ENCODE measurements at regions not wholly inside any gene's neighbourhood (a gene's known extent, or its start where the extent isn't known, plus 50 kb on each side); places are given as distances from the start of the nearest gene placed in this dataset.

DNA sequence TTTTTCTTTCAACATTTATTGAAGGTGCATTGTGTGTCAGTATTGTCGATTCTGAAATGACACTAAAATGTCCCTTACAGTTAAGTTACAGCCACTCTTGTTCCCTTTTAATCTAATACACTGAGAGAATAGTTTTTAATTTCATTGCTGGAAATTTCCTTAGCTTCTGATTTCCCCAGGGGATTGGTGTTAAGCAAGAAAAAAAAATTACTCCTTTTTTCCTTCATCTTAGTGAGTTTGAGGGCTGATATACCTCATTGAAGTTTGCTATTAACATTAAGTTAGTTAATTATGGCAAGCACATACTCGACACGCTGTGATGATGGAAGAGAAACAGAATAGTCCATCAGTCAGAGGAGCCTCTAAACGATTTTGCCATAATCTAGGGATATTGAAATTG lies 57.0 kb upstream of the EXOC4 start:
- H3K36me3 Mint-ChIP-seq (ENCODE audit: low read depth, unreplicated experiment): no peaks in the 10 kb centered on the region
- Histone ChIP-seq H4K20me1 (ENCODE audit: insufficient read depth, low read length) (no peaks in the 10 kb centered on the region), H3K36me3 (ENCODE audit: insufficient read depth, low read length) (no peaks in the 10 kb centered on the region), H3K9me3 (ENCODE audit: insufficient read depth, low read depth, low read length) (no peaks in the 10 kb centered on the region), H3K27ac (ENCODE audit: low read depth, low read length) (no peak overlapping the region), H3K4me3 (ENCODE audit: insufficient read depth, low read depth, low read length) (no peak overlapping the region), H3K4me2 (ENCODE audit: low read length) (no peak overlapping the region), H3K4me1 (ENCODE audit: insufficient read depth, low read length) (no peaks in the 10 kb centered on the region), H3K27me3 (ENCODE audit: insufficient read depth, low read length) (no peaks in the 10 kb centered on the region), H3K9ac (ENCODE audit: low read length) (no peak overlapping the region), H3K79me2 (ENCODE audit: insufficient read depth, low read length) (no peaks in the 10 kb centered on the region), H2AFZ (ENCODE audit: low read depth, low read length) (no peak overlapping the region)
- H3K9me3 Mint-ChIP-seq (ENCODE audit: unreplicated experiment): no peaks in the 10 kb centered on the region
- H3K4me1 Mint-ChIP-seq (ENCODE audit: low read depth, unreplicated experiment): no peaks in the 10 kb centered on the region
- FAIRE-seq (no peak), DNase-seq (ENCODE audit: low read depth) (no peak)
- H3K4me3 Mint-ChIP-seq (ENCODE audit: unreplicated experiment): no peak overlapping the region
- no peak for TF ChIP-seq EZH2 (IDR thresholded peaks at IDR 0.05; ENCODE audit: insufficient read depth, low read length)
- TF ChIP-seq, protein P1, sequence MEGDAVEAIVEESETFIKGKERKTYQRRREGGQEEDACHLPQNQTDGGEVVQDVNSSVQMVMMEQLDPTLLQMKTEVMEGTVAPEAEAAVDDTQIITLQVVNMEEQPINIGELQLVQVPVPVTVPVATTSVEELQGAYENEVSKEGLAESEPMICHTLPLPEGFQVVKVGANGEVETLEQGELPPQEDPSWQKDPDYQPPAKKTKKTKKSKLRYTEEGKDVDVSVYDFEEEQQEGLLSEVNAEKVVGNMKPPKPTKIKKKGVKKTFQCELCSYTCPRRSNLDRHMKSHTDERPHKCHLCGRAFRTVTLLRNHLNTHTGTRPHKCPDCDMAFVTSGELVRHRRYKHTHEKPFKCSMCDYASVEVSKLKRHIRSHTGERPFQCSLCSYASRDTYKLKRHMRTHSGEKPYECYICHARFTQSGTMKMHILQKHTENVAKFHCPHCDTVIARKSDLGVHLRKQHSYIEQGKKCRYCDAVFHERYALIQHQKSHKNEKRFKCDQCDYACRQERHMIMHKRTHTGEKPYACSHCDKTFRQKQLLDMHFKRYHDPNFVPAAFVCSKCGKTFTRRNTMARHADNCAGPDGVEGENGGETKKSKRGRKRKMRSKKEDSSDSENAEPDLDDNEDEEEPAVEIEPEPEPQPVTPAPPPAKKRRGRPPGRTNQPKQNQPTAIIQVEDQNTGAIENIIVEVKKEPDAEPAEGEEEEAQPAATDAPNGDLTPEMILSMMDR (IDR thresholded peaks at IDR 0.05; ENCODE audit: insufficient read depth, low read depth, low read length): no peak
- H3K27ac Mint-ChIP-seq (ENCODE audit: unreplicated experiment): no peak overlapping the region
- H3K27me3 Mint-ChIP-seq (ENCODE audit: low read depth, unreplicated experiment): peaks cover 17% of the 10 kb centered on the region

DNA sequence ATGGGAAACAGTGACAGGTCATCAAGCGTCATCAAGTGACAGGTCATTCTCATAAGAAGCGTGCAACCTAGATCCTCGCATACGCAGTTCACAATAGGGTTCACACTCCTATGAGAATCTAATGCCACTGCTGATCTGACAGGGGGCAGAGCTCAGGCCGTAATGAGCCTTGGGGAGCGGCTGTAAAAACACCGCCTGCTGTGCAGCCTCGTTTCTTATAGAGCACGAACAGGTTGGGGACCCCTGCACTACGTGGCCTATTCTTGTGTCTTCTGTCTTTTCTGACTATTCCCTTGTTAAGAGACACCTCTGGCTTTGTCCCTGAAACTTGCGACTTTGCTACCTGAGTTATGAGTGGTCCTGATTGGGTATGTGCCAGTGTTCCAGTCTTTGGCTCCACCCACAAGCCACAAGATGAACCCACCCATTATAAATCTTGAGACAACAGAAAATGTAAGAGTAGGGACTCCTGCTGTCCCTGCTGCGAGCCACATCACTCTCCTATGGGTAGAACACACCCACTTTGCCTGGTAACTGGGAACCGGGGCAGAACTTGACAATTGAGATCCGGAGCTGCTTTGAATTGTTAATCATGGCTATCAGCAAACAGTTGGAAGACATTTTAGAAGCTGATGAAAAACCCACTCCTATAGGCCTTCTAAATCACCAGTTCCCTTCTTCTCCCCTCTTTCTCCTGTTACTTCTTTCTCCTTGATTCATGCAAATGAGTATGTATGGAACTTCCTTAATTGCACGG lies 55.8 kb upstream of the EXOC4 start:
- no peak overlapping the region for H2AFZ ChIP-seq (ENCODE audit: low read depth, low read length)
- no peak overlapping the region for H3K27ac ChIP-seq (ENCODE audit: low read depth, low read length)
- H3K4me3 Mint-ChIP-seq (ENCODE audit: unreplicated experiment): no peak overlapping the region
- no peaks in the 10 kb centered on the region for H3K9me3 Mint-ChIP-seq (ENCODE audit: unreplicated experiment)
- H3K27ac Mint-ChIP-seq (ENCODE audit: unreplicated experiment): no peak overlapping the region
- no peaks in the 10 kb centered on the region for H3K4me1 ChIP-seq (ENCODE audit: insufficient read depth, low read length)
- H3K27me3 ChIP-seq (ENCODE audit: insufficient read depth, low read length): no peaks in the 10 kb centered on the region
- H3K36me3 Mint-ChIP-seq (ENCODE audit: low read depth, unreplicated experiment): no peaks in the 10 kb centered on the region
- no peaks in the 10 kb centered on the region for H3K79me2 ChIP-seq (ENCODE audit: insufficient read depth, low read length)
- H3K36me3 ChIP-seq (ENCODE audit: insufficient read depth, low read length): no peaks in the 10 kb centered on the region
- FAIRE-seq: no peak
- no peak for TF ChIP-seq EZH2 (IDR thresholded peaks at IDR 0.05; ENCODE audit: insufficient read depth, low read length)
- TF ChIP-seq, protein P1 (IDR thresholded peaks at IDR 0.05; ENCODE audit: insufficient read depth, low read depth, low read length): no peak
- no peaks in the 10 kb centered on the region for H3K4me1 Mint-ChIP-seq (ENCODE audit: low read depth, unreplicated experiment)
- H3K9ac ChIP-seq (ENCODE audit: low read length): no peak overlapping the region
- H3K27me3 Mint-ChIP-seq (ENCODE audit: low read depth, unreplicated experiment): peaks cover 12% of the 10 kb centered on the region
- no peak overlapping the region for H3K4me3 ChIP-seq (ENCODE audit: insufficient read depth, low read depth, low read length)
- no peaks in the 10 kb centered on the region for H3K9me3 ChIP-seq (ENCODE audit: insufficient read depth, low read depth, low read length)
- H4K20me1 ChIP-seq (ENCODE audit: insufficient read depth, low read length): no peaks in the 10 kb centered on the region
- DNase-seq (ENCODE audit: low read depth): no peak
- H3K4me2 ChIP-seq (ENCODE audit: low read length): no peak overlapping the region

DNA sequence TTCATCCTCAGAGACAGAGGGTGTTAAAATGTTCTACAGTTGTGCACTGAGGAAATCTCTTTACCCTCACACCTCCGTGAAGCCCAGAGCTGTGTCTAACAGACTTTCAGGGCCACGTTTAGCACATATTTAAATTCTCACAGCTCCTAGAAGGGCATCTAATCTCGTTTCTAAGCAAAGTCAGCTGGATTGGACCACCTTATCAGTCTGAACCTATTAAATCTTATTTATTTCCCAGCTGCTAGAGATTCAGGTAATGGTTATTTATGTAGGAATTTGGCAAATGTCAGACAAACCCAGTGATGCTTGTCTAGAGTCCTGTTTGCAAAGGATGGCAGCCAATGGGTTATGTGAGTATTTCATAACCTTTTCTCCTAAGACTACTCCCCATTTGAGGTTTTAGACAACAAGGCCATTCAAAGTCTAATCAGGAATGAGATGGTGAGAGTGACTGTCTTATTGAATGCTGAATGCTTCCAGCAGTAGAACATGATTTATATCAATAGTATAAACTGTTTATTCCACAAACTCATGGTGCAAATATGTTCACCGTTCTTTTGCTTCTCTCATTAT lies 54.8 kb upstream of the EXOC4 start:
- FAIRE-seq: no peak
- Mint-ChIP-seq H3K9me3 (ENCODE audit: unreplicated experiment) (no peaks in the 10 kb centered on the region), H3K27ac (ENCODE audit: unreplicated experiment) (no peak overlapping the region), H3K36me3 (ENCODE audit: low read depth, unreplicated experiment) (no peaks in the 10 kb centered on the region), H3K4me3 (ENCODE audit: unreplicated experiment) (no peak overlapping the region), H3K4me1 (ENCODE audit: low read depth, unreplicated experiment) (no peaks in the 10 kb centered on the region), H3K27me3 (ENCODE audit: low read depth, unreplicated experiment) (peaks cover 10% of the 10 kb centered on the region)
- H3K9me3 ChIP-seq (ENCODE audit: insufficient read depth, low read depth, low read length): no peaks in the 10 kb centered on the region
- no peak overlapping the region for H2AFZ ChIP-seq (ENCODE audit: low read depth, low read length)
- TF ChIP-seq, protein P1 (IDR thresholded peaks at IDR 0.05; ENCODE audit: insufficient read depth, low read depth, low read length): no peak
- no peak for TF ChIP-seq EZH2 (IDR thresholded peaks at IDR 0.05; ENCODE audit: insufficient read depth, low read length)
- no peak overlapping the region for H3K4me2 ChIP-seq (ENCODE audit: low read length)
- H3K4me3 ChIP-seq (ENCODE audit: insufficient read depth, low read depth, low read length): no peak overlapping the region
- H3K27ac ChIP-seq (ENCODE audit: low read depth, low read length): no peak overlapping the region
- no peak for DNase-seq (ENCODE audit: low read depth)
- no peak overlapping the region for H3K9ac ChIP-seq (ENCODE audit: low read length)
- no peaks in the 10 kb centered on the region for H3K79me2 ChIP-seq (ENCODE audit: insufficient read depth, low read length)
- no peaks in the 10 kb centered on the region for H3K27me3 ChIP-seq (ENCODE audit: insufficient read depth, low read length)
- no peaks in the 10 kb centered on the region for H3K4me1 ChIP-seq (ENCODE audit: insufficient read depth, low read length)
- no peaks in the 10 kb centered on the region for H4K20me1 ChIP-seq (ENCODE audit: insufficient read depth, low read length)
- no peaks in the 10 kb centered on the region for H3K36me3 ChIP-seq (ENCODE audit: insufficient read depth, low read length)

All from astrocyte (in vitro differentiated cells and primary cell).